SW 1271 (cell line): ENCODE measurements at regions not wholly inside any gene's neighbourhood (a gene's known extent, or its start where the extent isn't known, plus 50 kb on each side); places are given as distances from the start of the nearest gene placed in this dataset.

Experiments used
- DNase-seq, 2 experiments: peaks; one replicate each; lab custom pipeline; 2025; lab: John Stamatoyannopoulos, UW

DNA sequence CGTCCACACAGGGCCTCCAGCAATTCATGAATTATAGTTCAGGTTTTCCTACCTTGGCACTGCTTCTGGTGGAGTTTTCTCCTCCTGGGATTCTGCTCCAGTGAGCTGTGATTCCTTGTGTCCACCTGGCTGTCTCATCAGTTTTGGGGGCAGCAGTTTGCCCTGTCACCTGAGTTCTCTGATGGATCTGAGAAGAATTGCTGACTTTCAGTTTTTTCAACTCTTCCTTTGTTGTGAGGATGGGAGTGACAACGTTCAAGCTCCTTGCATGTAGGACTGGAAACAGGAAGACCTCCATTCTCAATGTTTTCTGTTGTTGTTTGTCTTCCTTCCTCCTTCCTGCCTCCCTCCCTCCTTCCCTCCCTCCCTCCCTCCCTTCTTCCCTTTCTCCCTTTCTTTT lies 359.0 kb downstream of the TSN start:
- no peak for DNase-seq

- DNase-seq: no peak
Measured at GRCh38 chr2:122117371-122117770, 361.9 kb downstream of the TSN start.

GRCh38 chr2:122129399-122129798 lies 373.9 kb downstream of the TSN start:
- no peak for DNase-seq

DNA sequence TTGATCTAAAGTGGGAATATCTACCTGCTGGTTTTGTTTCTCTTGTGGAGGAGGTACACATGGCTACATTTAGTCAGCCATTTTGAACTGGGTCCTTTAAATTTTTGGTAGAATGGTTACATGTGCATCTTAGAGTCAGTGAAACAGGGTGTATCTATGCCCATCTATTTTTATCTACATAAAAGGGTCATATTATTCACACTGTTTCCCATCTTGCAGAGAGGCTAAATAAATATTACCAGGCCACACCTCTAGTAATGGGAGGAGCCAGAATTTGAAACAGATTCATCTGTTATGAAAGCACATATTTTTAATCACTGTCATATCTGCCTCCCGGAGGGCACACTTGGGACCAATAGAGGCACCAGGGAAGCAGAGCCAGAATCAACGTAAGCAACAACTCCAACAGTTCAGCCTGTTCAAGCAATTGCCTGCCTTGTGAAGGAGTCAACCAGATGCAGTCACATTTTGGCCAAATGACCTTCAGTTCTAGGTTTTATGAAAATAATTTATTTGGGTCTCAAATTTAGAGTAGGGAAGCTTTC lies 376.8 kb downstream of the TSN start:
- DNase-seq: no peak

DNA sequence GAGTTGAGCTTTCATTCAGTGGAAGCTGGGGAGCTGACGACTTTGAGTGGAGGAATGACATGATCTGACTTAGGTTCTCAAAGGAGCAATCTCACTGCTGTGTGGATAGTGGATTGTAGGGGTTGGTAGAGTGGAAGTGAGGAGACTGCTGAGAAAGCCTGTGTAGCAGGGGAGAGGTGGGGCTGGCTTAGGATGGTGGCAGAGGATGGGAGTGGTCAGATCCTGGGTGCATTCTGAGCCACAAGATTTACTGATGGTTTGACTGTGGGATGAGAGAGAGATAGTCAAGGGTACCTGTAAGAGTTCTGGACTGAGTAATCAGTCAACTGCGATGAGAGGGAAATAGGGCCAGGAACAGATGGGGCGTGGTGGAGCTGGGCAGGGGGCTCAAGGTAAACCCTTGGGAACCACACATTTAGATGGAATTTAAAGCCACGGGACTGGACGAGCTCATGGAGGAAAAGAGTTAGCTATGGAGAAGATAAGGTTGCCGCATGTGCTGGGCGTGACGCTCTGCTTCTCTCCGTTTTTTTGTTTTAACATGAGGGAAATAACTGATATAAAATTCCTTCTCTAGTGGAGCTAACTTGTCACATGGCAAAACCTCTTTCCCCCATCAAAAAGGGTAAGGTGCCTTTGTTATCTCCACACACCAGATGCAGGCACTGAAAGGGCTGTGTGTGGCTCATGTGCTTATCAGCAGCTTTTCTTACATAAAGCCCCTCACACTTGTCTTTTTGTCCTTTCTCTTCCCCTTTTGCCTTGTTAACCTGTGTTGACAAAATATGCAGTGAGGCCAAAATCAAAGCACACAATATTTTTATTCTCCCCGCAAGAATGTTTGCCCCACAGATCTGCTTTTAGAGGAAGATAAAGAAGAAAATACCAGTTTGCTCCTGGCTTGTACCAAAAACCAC lies 379.8 kb downstream of the TSN start:
- DNase-seq: no peak

DNA sequence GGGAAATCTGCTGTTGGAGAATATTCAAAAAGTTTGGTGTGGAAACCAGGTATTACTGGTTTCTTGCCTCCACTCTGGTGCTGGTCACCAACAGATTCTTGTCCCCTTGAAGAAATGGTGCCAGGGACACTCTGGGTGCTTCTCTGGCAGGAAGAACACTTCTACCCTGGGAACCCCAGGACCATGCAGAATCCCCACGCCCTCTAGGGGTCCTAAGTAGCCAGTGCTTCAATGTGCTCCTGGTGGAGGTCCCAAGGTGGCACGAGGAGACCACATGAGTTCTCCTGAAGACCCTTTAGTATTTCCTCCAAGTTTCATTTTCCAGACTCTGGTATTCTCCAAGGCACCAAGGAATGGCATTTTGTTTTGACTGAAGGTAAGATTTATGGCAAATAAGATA lies 380.6 kb downstream of the TSN start:
- DNase-seq: peak; percentile 5 to 14

DNA sequence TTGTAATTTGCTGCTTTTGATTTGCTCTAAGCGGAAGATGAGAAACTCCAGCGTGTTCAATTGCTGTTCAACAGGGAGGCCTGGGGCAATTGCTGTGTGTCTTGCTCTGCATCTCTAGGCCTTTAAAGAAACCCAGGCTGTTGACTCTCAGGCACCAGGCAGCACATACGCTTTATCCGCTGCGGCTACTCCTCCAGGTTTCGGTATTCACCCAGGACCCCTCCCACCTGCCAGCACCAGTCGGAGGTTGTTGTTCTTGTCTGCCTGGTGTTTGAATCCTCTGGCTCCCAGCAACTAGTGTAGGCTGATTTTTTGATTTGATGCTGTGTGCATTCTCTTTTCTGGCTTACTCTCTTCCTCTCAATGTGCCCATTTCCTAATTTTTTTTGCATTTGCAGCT lies 383.1 kb downstream of the TSN start:
- no peak for DNase-seq

- no peak for DNase-seq
Measured at GRCh38 chr2:122139739-122140420, 384.4 kb downstream of the TSN start.

GRCh38 chr2:122144884-122145283 lies 389.4 kb downstream of the TSN start:
- DNase-seq: no peak

GRCh38 chr2:122145856-122146255 lies 390.4 kb downstream of the TSN start:
- no peak for DNase-seq

DNA sequence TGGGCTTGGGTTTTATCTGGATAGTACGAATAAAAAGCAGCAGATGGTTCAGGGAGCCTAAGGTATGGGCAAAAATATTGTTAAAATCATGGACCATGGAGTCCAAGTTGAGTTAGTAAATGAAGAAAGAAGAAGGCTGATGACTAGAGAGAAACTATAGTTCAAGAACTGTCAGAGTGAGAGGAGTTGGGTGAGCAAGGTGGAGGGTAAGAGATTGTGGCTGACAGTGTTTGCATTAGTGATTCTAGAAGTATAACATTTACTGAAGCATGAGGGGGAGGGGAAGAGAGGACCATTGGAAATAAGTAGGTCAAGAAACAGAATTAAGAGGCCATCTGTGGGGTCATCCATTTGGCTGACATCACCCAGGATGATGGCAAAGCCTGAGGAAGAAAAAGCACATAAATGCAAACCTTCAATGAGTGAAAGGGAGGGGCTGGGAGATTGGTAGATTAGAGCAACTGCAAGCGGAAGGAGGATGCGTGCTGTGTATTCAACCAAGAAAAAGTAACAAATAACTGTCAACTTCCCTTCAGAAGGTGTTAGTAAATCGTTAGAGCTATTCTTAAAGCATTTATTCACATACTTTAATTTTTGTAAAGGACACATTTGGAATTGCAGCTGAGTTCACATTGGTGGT lies 392.8 kb downstream of the TSN start:
- DNase-seq: no peak

GRCh38 chr2:122150524-122151280 lies 395.3 kb downstream of the TSN start:
- no peak for DNase-seq

GRCh38 chr2:122152571-122152970 lies 397.1 kb downstream of the TSN start:
- no peak for DNase-seq

GRCh38 chr2:122156176-122156890 lies 400.9 kb downstream of the TSN start:
- DNase-seq: no peak

DNA sequence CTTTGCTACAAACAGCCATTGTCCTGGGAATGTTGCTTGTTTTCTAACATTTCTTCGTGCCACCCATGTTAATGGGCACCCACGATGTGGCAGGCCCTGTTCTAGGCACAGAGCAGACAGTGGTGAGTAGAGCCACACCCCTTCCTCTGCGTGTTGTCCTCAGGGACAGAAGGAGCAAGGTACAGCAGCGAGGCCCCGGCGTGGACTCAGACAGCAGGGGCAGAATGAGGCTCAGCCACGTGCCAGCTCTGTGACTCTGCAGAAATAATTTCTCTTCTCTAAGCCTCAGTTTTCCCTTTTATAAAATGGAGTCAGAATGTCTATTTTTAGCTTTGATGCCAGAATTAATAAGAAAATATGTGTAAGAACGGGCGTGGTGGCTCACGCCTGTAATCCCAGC lies 401.7 kb downstream of the TSN start:
- no peak for DNase-seq

DNA sequence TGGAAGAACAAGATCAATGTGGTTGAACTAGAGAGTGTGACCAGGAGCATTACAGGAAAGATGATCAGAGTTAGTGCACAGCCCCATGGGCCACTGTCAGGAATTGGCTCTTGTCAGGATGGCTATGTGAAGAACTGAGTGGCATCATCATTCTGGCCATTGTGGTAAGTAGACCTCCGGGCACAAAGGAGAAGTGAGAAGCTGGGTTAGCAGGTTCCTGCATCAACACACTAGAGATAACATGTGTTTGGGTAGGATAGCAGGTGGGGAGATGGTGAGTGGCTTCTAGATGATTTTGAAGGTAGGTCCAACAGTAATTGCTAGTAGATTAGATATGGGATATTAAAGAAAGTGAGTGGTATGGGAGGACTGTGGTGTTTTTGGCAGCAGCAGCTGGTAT lies 408.2 kb downstream of the TSN start:
- no peak for DNase-seq

DNA sequence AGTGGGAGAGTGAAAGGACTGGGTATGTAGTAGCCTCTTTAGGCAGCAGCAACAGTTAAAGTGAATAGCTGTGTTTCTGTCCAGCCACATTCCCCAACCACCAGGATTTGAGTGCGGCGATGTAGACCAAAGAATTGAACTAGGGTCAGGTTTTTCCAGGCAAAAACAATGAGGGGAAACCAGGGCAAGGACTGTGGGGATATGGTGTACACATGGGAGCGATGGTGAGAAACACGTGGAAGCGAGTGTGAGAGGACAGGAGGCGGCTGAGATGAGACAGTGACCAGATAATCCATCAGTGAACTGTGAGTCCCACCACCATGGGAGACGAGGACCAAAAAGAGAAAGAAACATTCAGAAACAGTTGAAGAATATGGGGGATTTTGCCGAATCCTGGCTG lies 409.5 kb downstream of the TSN start:
- no peak for DNase-seq

DNA sequence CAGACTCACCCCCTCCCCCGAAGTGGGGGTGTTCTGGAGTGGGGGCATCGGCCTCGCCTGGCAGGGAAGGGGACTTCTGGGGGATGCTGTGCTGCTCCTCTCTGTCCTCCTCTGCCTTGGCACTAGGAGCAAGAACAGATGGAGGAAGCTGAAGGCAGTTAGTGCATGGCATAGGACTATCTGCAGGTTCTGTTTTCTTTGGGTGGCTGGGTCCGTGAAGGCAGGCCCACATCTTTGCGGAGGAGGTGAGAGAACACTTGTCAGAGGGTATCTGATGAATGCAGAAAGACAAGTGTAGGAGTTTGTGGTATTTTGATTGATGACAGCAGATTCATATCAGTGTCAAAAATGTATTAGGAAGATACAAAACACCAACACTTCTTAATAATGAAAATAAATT lies 411.4 kb downstream of the TSN start:
- DNase-seq: no peak

- DNase-seq: no peak
Measured at GRCh38 chr2:122167515-122167914, 412.1 kb downstream of the TSN start.

GRCh38 chr2:122168799-122169198 lies 413.3 kb downstream of the TSN start:
- peak in 1 of 2 experiments; percentile 3 for DNase-seq

DNA sequence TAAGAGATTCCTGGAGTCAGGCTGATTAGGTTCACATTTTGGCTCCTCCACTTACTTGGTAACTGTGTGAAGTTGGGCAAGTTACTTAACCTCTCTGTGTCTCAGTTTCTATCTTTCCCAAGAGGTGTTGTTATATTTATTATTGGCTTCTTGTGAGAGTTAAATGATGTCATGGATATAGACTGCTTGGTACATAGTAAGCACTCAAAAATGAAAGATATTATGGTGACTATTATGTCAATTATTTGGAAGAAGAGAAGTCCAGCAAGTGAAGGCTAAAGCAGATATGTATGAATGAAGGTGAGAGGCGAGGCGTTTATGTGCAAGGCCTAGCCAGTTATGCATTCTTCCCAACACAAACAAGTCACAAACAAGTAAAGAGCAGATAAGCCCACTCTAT lies 417.4 kb downstream of the TSN start:
- DNase-seq: no peak
